ENCODE measurements at regions not wholly inside any gene's neighbourhood (a gene's known extent, or its start where the extent isn't known, plus 50 kb on each side); places are given as distances from the start of the nearest gene placed in this dataset.

- TF ChIP-seq POLR2A (IDR thresholded peaks at IDR 0.05) (no peak), CTCF (IDR thresholded peaks at IDR 0.05) (no peak)
Measured at GRCh38 chr10:36504758-36505157, 620.6 kb upstream of the ANKRD30A start.
